NCI-H1436 (cell line): ENCODE measurements at regions not wholly inside any gene's neighbourhood (a gene's known extent, or its start where the extent isn't known, plus 50 kb on each side); places are given as distances from the start of the nearest gene placed in this dataset.

Experiments used
- DNase-seq: peaks from one replicate; lab custom pipeline; 2025; lab: John Stamatoyannopoulos, UW

- no peak for DNase-seq
These were observed 359.9 kb upstream of the EPHA7 start for GRCh38 chr6:93779086-93779841.

- DNase-seq = no peak
These were observed 339.8 kb upstream of the EPHA7 start for GRCh38 chr6:93759190-93759589.

- no peak for DNase-seq
These were observed 332.6 kb upstream of the EPHA7 start for GRCh38 chr6:93751969-93752368.

- DNase-seq = no peak
These were observed 330.6 kb upstream of the EPHA7 start for GRCh38 chr6:93749930-93750329.

- no peak for DNase-seq
These were observed 329.8 kb upstream of the EPHA7 start for GRCh38 chr6:93749191-93749590.

GRCh38 chr6:93746892-93747291, 327.5 kb upstream of the EPHA7 start:
- no peak for DNase-seq

GRCh38 chr6:93745306-93745705, 325.9 kb upstream of the EPHA7 start:
- DNase-seq = no peak

GRCh38 chr6:93735099-93735498, 315.7 kb upstream of the EPHA7 start:
- peak; percentile 84 for DNase-seq

GRCh38 chr6:93731306-93731705, 311.9 kb upstream of the EPHA7 start:
- DNase-seq = no peak

GRCh38 chr6:93728150-93728549, 308.8 kb upstream of the EPHA7 start:
- DNase-seq = no peak

- no peak for DNase-seq
These were observed 308.1 kb upstream of the EPHA7 start for GRCh38 chr6:93727447-93727846.

GRCh38 chr6:93721386-93722048, 302.2 kb upstream of the EPHA7 start:
- peak; percentile 55 for DNase-seq

GRCh38 chr6:93713974-93714373, 294.6 kb upstream of the EPHA7 start:
- DNase-seq = no peak

- DNase-seq = no peak
These were observed 284.1 kb upstream of the EPHA7 start for GRCh38 chr6:93703431-93703830.

- DNase-seq = no peak
These were observed 282.2 kb upstream of the EPHA7 start for GRCh38 chr6:93701526-93701925.

GRCh38 chr6:93685494-93685893, 266.1 kb upstream of the EPHA7 start:
- DNase-seq = no peak

- no peak for DNase-seq
These were observed 265.0 kb upstream of the EPHA7 start for GRCh38 chr6:93684339-93684738.

GRCh38 chr6:93679836-93680235, 260.5 kb upstream of the EPHA7 start:
- DNase-seq = no peak

GRCh38 chr6:93678841-93679454, 259.6 kb upstream of the EPHA7 start:
- DNase-seq = no peak

GRCh38 chr6:93677264-93677965, 258.1 kb upstream of the EPHA7 start:
- DNase-seq = no peak

- DNase-seq = no peak
These were observed 257.2 kb upstream of the EPHA7 start for GRCh38 chr6:93676581-93676980.

- no peak for DNase-seq
These were observed 256.6 kb upstream of the EPHA7 start for GRCh38 chr6:93675856-93676417.
